ENCODE measurements at regions not wholly inside any gene's neighbourhood (a gene's known extent, or its start where the extent isn't known, plus 50 kb on each side); places are given as distances from the start of the nearest gene placed in this dataset.

DNA sequence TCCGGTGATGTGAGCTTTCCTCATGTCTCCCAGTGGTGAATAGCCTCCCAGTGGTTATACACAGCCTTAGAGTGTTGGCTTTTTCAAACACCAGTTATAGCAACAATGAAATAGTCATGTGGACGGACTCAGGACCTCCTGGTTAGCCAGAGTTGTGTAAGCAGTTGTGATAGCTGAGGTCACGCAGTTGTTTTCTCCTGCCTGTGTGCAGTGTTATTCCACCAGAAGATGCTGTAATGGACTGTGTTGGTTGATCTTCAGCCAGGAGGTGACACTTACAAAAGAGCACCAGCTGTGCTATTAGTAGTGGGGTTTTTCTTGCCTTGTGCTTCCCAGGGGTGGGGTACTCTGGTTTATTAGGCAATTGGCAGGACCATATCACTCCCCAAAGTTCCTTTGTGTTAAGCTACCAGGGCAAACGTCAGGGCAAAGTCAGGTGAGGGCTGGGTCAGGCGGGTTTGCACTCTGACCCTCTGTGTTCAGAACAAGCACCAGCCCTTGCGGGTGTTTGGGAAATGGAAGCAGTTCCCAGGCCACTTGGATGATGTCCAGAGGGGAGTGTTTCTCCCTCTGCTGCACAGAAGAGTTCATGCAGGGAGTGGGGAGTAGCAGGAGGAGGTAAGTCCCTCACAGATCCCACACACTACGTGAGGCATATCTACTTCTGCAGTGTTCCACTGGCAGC, 252.6 kb downstream of the TMEM47 start:
- no peak overlapping the region for H3K4me3 ChIP-seq (replicated peaks in 1 of 3; ENCODE audit: insufficient read depth in 1 of 3, low read depth in 1 of 3, low read length in 3 of 3)
- H3K9ac ChIP-seq (replicated peaks; ENCODE audit: extremely low read depth, insufficient read depth, low read length): no peak overlapping the region
- no peaks in the 10 kb centered on the region for H3K36me3 ChIP-seq (ENCODE audit: control insufficient read depth in 2 of 2, extremely low read depth in 1 of 2, insufficient read depth in 2 of 2, low read length in 2 of 2)
- CTCF ChIA-PET: no interaction called here
- H3K4me1 ChIP-seq (ENCODE audit: control insufficient read depth, extremely low read depth, insufficient read depth, low read length): no peaks in the 10 kb centered on the region
- no peaks in the 10 kb centered on the region for H3K9me3 ChIP-seq (replicated peaks; ENCODE audit: control insufficient read depth, insufficient read depth, low read length)
- H3K9me1 ChIP-seq (replicated peaks; ENCODE audit: control insufficient read depth, extremely low read depth, insufficient read depth, low read length): no peaks in the 10 kb centered on the region
- intact Hi-C loops (cut with micrococcal nuclease): no loop called here
- no peak for FAIRE-seq
- TF ChIP-seq JUN (IDR thresholded peaks at IDR 0.05; ENCODE audit: borderline replicate concordance, insufficient read depth, insufficient read length, low read depth) (no peak), FOS (IDR thresholded peaks at IDR 0.05; ENCODE audit: borderline replicate concordance, insufficient read depth, low read length) (no peak), POLR2AphosphoS5 (IDR thresholded peaks at IDR 0.05; ENCODE audit: insufficient read depth, low read depth, low read length) (no peak), MYC (IDR thresholded peaks at IDR 0.05; ENCODE audit: low read depth, low read length) (no peak), POLR2A (IDR thresholded peaks at IDR 0.05; ENCODE audit: low read depth, low read length) (no peak), EZH2 (IDR thresholded peaks at IDR 0.05; ENCODE audit: borderline replicate concordance, low read depth, low read length, severe bottlenecking) (no peak), GATA2 (IDR thresholded peaks at IDR 0.05; ENCODE audit: insufficient read depth, insufficient read length, low read depth, low read length) (no peak), CTCF (IDR thresholded peaks at IDR 0.05; ENCODE audit: extremely low read depth in 1 of 2, insufficient read depth in 1 of 2, low read depth in 1 of 2, low read length in 2 of 2) (no peak)
- TF ChIP-seq, protein P1, sequence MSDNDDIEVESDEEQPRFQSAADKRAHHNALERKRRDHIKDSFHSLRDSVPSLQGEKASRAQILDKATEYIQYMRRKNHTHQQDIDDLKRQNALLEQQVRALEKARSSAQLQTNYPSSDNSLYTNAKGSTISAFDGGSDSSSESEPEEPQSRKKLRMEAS (IDR thresholded peaks at IDR 0.05; ENCODE audit: insufficient read depth, insufficient read length): no peak
- BruUV-seq (replicated peaks): no TSS peak
- H2AFZ ChIP-seq (ENCODE audit: low read depth, low read length): no peak overlapping the region
- dilution Hi-C loops (cut with MboI; ENCODE audit: extremely low pct_ligation_motif_present, low sequenced_read_pairs): no loop called here
- no peaks in the 10 kb centered on the region for H4K20me1 ChIP-seq (replicated peaks; ENCODE audit: control insufficient read depth, extremely low read depth, insufficient read depth, low read length)
- H3K27ac ChIP-seq (ENCODE audit: insufficient read depth, low read depth, low read length): no peak overlapping the region
- H3K4me2 ChIP-seq (ENCODE audit: insufficient read depth, low read length): no peak overlapping the region
- no peaks in the 10 kb centered on the region for H3K79me2 ChIP-seq (ENCODE audit: control insufficient read depth, insufficient read depth, low read length)
- POLR2A ChIA-PET: no interaction called here
- DNase-seq (ENCODE audit: low read depth, low spot score): no peak
- no peaks in the 10 kb centered on the region for H3K27me3 ChIP-seq (ENCODE audit: control insufficient read depth in 2 of 2, insufficient read depth in 2 of 2, low read length in 2 of 2)

Measured in endothelial cell of umbilical vein (primary cell).